ENCODE measurements at regions not wholly inside any gene's neighbourhood (a gene's known extent, or its start where the extent isn't known, plus 50 kb on each side); places are given as distances from the start of the nearest gene placed in this dataset.

DNA sequence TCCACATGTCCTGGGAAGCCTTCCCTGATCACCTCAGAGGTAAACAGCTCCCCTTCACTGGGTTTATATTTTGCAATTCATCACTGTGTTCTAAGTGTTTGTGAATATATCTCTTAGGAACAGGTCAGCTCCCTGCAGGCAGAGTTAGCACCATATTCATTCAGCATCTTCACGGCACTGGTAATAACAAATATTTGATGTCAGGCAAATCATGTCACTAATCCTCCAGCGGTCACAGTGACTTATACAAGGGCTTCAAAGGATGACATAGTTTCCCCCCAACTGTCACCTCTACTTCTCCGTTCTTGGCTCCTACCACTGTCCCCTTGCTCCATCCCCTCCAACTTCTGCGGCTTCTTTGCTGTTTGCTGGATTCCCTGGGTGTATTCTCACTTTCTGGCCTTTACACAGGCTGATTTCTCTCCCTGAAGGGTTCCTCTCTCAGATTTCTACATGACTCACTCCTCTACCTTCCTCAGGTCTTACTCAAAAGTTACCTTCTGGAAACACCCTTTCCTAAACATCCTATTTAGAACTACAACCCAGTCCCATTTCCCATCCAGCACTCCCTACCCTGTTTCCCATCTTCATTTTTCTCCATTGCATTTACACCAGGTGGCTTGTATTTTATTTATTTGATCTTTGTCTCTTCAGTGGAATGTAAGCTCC lies 66.6 kb downstream of the NHLRC1 start:
- TF ChIP-seq, protein P1, sequence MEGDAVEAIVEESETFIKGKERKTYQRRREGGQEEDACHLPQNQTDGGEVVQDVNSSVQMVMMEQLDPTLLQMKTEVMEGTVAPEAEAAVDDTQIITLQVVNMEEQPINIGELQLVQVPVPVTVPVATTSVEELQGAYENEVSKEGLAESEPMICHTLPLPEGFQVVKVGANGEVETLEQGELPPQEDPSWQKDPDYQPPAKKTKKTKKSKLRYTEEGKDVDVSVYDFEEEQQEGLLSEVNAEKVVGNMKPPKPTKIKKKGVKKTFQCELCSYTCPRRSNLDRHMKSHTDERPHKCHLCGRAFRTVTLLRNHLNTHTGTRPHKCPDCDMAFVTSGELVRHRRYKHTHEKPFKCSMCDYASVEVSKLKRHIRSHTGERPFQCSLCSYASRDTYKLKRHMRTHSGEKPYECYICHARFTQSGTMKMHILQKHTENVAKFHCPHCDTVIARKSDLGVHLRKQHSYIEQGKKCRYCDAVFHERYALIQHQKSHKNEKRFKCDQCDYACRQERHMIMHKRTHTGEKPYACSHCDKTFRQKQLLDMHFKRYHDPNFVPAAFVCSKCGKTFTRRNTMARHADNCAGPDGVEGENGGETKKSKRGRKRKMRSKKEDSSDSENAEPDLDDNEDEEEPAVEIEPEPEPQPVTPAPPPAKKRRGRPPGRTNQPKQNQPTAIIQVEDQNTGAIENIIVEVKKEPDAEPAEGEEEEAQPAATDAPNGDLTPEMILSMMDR (IDR thresholded peaks at IDR 0.05): no peak
- no peak for TF ChIP-seq POLR2AphosphoS5 (IDR thresholded peaks at IDR 0.05)
- TF ChIP-seq POLR2A (IDR thresholded peaks at IDR 0.05): no peak
